ENCODE measurements at regions not wholly inside any gene's neighbourhood (a gene's known extent, or its start where the extent isn't known, plus 50 kb on each side); places are given as distances from the start of the nearest gene placed in this dataset.
"Not testable (repeated sequence)": the region's sequence is repeated elsewhere in the genome, so short reads cannot be mapped to it uniquely, and the experiment has no call there.

- ATAC-seq; H3K27ac Mint-ChIP-seq; H3K9me3 Mint-ChIP-seq (ENCODE audit: low read depth); H3K4me3 Mint-ChIP-seq; CTCF ChIA-PET; H3K27me3 Mint-ChIP-seq; DNase-seq: not testable (repeated sequence)
- H3K4me1 Mint-ChIP-seq = peaks cover 29% of the 10 kb centered on the region
- H3K36me3 Mint-ChIP-seq = peaks cover 21% of the 10 kb centered on the region
Observed at GRCh38 chr2:196526981-196527725, 112.4 kb upstream of the CCDC150 start.

GRCh38 chr2:196528486-196529223 lies 110.9 kb upstream of the CCDC150 start:
- peaks cover 37% of the 10 kb centered on the region for H3K4me1 Mint-ChIP-seq
- ATAC-seq (peak; percentile 82), DNase-seq (no peak)
- peaks cover 4% of the 10 kb centered on the region for H3K27me3 Mint-ChIP-seq
- peaks cover 23% of the 10 kb centered on the region for H3K36me3 Mint-ChIP-seq
- CTCF ChIA-PET = no interaction called here
- H3K9me3 Mint-ChIP-seq (ENCODE audit: low read depth) = peaks cover 2% of the 10 kb centered on the region
- peak overlapping the region; percentile 62 for H3K27ac Mint-ChIP-seq
- H3K4me3 Mint-ChIP-seq = no peak overlapping the region

- DNase-seq (no peak), ATAC-seq (peak; percentile 34)
- CTCF ChIA-PET = interaction anchor here (1.1 kb wide), 1 partner anchor 452 kb away, joined by 3 read pairs; no protein-coding TSS in a partner anchor
- peaks cover 50% of the 10 kb centered on the region for H3K4me1 Mint-ChIP-seq
- peaks cover 23% of the 10 kb centered on the region for H3K36me3 Mint-ChIP-seq
- H3K9me3 Mint-ChIP-seq (ENCODE audit: low read depth) = peaks cover 2% of the 10 kb centered on the region
- peak overlapping the region; percentile 15 for H3K27ac Mint-ChIP-seq
- peaks cover 16% of the 10 kb centered on the region for H3K27me3 Mint-ChIP-seq
- no peak overlapping the region for H3K4me3 Mint-ChIP-seq
Observed at GRCh38 chr2:196530910-196531309, 108.6 kb upstream of the CCDC150 start.

DNA sequence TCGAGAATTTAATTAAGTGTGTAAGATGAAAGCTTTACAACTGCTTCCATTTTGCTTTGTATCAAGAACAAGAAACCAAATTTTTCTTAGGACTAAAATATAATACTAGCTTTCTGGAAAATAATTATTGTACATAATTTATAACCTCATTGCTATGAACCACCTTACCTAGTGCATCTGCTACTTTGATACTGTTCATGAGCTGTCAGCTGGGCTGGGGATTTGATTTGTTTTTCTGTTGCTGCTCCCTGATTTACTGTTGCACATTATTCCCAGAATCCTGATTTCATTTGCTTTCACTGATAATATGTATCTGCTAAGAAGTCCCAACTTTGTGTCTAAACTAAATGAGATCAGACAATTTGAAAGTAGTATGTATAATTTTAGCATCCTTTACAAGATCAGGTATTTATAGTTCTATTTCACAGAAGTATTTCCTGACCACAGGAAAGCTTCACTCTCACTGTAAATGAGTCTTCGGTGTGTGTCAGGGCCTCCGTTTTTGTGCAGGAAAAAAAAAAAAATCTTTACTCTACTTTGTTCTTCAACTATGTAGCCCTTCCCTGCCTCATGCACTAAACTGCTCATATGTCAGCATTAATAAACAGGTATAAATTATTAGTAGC lies 105.6 kb upstream of the CCDC150 start:
- Mint-ChIP-seq H3K27ac (no peak overlapping the region), H3K36me3 (peaks cover 18% of the 10 kb centered on the region), H3K27me3 (peaks cover 32% of the 10 kb centered on the region), H3K4me3 (no peak overlapping the region), H3K4me1 (peaks cover 39% of the 10 kb centered on the region), H3K9me3 (ENCODE audit: low read depth) (peaks cover 2% of the 10 kb centered on the region)
- ATAC-seq (no peak), DNase-seq (no peak)
- CTCF ChIA-PET = interaction anchor here (1.0 kb wide), 1 partner anchor 217 kb away, joined by 3 read pairs; no protein-coding TSS in a partner anchor

- ATAC-seq (no peak), DNase-seq (no peak)
- Mint-ChIP-seq H3K27me3 (peaks cover 32% of the 10 kb centered on the region), H3K9me3 (ENCODE audit: low read depth) (peaks cover 2% of the 10 kb centered on the region), H3K27ac (no peak overlapping the region), H3K4me1 (peaks cover 34% of the 10 kb centered on the region), H3K4me3 (no peak overlapping the region), H3K36me3 (peaks cover 15% of the 10 kb centered on the region)
- CTCF ChIA-PET = no interaction called here
Observed at GRCh38 chr2:196534495-196534894, 105.0 kb upstream of the CCDC150 start.

- Mint-ChIP-seq H3K9me3 (ENCODE audit: low read depth) (peaks cover 2% of the 10 kb centered on the region), H3K4me3 (no peak overlapping the region), H3K36me3 (peaks cover 11% of the 10 kb centered on the region), H3K27ac (no peak overlapping the region), H3K4me1 (peaks cover 32% of the 10 kb centered on the region), H3K27me3 (peaks cover 32% of the 10 kb centered on the region)
- CTCF ChIA-PET = no interaction called here
- ATAC-seq = no peak
- no peak for DNase-seq
Observed at GRCh38 chr2:196535061-196535460, 104.5 kb upstream of the CCDC150 start.

GRCh38 chr2:196535742-196536141 lies 103.8 kb upstream of the CCDC150 start:
- H3K9me3 Mint-ChIP-seq (ENCODE audit: low read depth) = peaks cover 2% of the 10 kb centered on the region
- peaks cover 9% of the 10 kb centered on the region for H3K36me3 Mint-ChIP-seq
- CTCF ChIA-PET = no interaction called here
- H3K27me3 Mint-ChIP-seq = peaks cover 31% of the 10 kb centered on the region
- H3K27ac Mint-ChIP-seq = no peak overlapping the region
- H3K4me3 Mint-ChIP-seq = no peak overlapping the region
- ATAC-seq (no peak), DNase-seq (no peak)
- peaks cover 28% of the 10 kb centered on the region for H3K4me1 Mint-ChIP-seq

GRCh38 chr2:196537311-196537710 lies 102.2 kb upstream of the CCDC150 start:
- ATAC-seq = no peak
- Mint-ChIP-seq H3K4me1 (peaks cover 21% of the 10 kb centered on the region), H3K27me3 (peaks cover 31% of the 10 kb centered on the region), H3K4me3 (no peak overlapping the region), H3K27ac (no peak overlapping the region), H3K9me3 (ENCODE audit: low read depth) (no peaks in the 10 kb centered on the region), H3K36me3 (peaks cover under 1% of the 10 kb centered on the region)
- CTCF ChIA-PET = no interaction called here
- no peak for DNase-seq

GRCh38 chr2:196538189-196538588 lies 101.3 kb upstream of the CCDC150 start:
- H3K4me3 Mint-ChIP-seq = no peak overlapping the region

DNA sequence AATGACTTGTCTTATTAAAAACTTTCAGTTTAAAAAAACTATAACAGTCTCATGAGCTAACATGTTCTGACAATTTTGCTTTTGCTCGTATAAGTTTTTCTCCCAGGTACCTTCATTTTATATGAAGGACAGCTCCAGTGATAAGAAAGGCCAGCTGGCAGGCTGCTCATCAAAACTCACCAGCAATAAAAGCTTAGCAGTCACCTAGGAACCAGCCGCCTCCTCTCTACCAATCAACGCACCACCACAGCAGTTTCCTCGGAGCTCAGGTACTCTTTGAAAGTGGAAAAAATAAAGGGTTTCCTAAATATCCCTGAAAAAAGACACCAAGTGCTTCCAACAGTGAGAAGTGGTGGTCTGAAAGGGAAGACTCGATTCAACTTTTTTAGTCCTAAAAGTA lies 100.9 kb upstream of the CCDC150 start:
- no peak for DNase-seq
- H3K36me3 Mint-ChIP-seq = no peaks in the 10 kb centered on the region
- peaks cover 31% of the 10 kb centered on the region for H3K27me3 Mint-ChIP-seq
- H3K4me3 Mint-ChIP-seq = no peak overlapping the region
- CTCF ChIA-PET = no interaction called here
- H3K9me3 Mint-ChIP-seq (ENCODE audit: low read depth) = no peaks in the 10 kb centered on the region
- H3K4me1 Mint-ChIP-seq = peaks cover 13% of the 10 kb centered on the region
- no peak for ATAC-seq
- H3K27ac Mint-ChIP-seq = no peak overlapping the region

More at GRCh38 chr2:196538189-196538588, 101.3 kb upstream of the CCDC150 start:
- no peak for ATAC-seq
- H3K27ac Mint-ChIP-seq = no peak overlapping the region
- peaks cover 18% of the 10 kb centered on the region for H3K4me1 Mint-ChIP-seq
- H3K36me3 Mint-ChIP-seq = no peaks in the 10 kb centered on the region
- peaks cover 31% of the 10 kb centered on the region for H3K27me3 Mint-ChIP-seq
- no peak for DNase-seq
- H3K9me3 Mint-ChIP-seq (ENCODE audit: low read depth) = no peaks in the 10 kb centered on the region
- CTCF ChIA-PET = no interaction called here

GRCh38 chr2:196544906-196545433 lies 94.5 kb upstream of the CCDC150 start:
- no peak overlapping the region for H3K27ac Mint-ChIP-seq
- ATAC-seq (no peak), DNase-seq (no peak)
- H3K4me3 Mint-ChIP-seq = no peak overlapping the region
- peaks cover 2% of the 10 kb centered on the region for H3K4me1 Mint-ChIP-seq
- H3K36me3 Mint-ChIP-seq = no peaks in the 10 kb centered on the region
- H3K27me3 Mint-ChIP-seq = peaks cover 24% of the 10 kb centered on the region
- no peaks in the 10 kb centered on the region for H3K9me3 Mint-ChIP-seq (ENCODE audit: low read depth)
- CTCF ChIA-PET = interaction anchor here (0.6 kb wide), 1 partner anchor 30 kb away, joined by 3 read pairs; no protein-coding TSS in a partner anchor

GRCh38 chr2:196546151-196546919 lies 93.2 kb upstream of the CCDC150 start:
- Mint-ChIP-seq H3K4me1 (peaks cover 2% of the 10 kb centered on the region), H3K36me3 (no peaks in the 10 kb centered on the region)
- CTCF ChIA-PET = no interaction called here

GRCh38 chr2:196549052-196549451 lies 90.5 kb upstream of the CCDC150 start:
- peaks cover 33% of the 10 kb centered on the region for H3K27me3 Mint-ChIP-seq
- peaks cover 2% of the 10 kb centered on the region for H3K4me1 Mint-ChIP-seq
- ATAC-seq (no peak), DNase-seq (no peak)
- no peaks in the 10 kb centered on the region for H3K9me3 Mint-ChIP-seq (ENCODE audit: low read depth)
- no peak overlapping the region for H3K4me3 Mint-ChIP-seq
- CTCF ChIA-PET = no interaction called here
- no peak overlapping the region for H3K27ac Mint-ChIP-seq
- H3K36me3 Mint-ChIP-seq = no peaks in the 10 kb centered on the region

More at GRCh38 chr2:196546151-196546919, 93.2 kb upstream of the CCDC150 start:
- Mint-ChIP-seq H3K4me3 (no peak overlapping the region), H3K27ac (no peak overlapping the region), H3K9me3 (ENCODE audit: low read depth) (no peaks in the 10 kb centered on the region), H3K27me3 (peaks cover 29% of the 10 kb centered on the region)
- DNase-seq (no peak), ATAC-seq (no peak)

Measured in activated CD8-positive, alpha-beta memory T cell treated with anti-CD3 and anti-CD28 coated beads, Interleukin-2, amount 10 ng/mL, durations not matched to agents 7 days and 5 days (primary cell).